ENCODE measurements at regions not wholly inside any gene's neighbourhood (a gene's known extent, or its start where the extent isn't known, plus 50 kb on each side); places are given as distances from the start of the nearest gene placed in this dataset.

- TF ChIP-seq, protein P1, sequence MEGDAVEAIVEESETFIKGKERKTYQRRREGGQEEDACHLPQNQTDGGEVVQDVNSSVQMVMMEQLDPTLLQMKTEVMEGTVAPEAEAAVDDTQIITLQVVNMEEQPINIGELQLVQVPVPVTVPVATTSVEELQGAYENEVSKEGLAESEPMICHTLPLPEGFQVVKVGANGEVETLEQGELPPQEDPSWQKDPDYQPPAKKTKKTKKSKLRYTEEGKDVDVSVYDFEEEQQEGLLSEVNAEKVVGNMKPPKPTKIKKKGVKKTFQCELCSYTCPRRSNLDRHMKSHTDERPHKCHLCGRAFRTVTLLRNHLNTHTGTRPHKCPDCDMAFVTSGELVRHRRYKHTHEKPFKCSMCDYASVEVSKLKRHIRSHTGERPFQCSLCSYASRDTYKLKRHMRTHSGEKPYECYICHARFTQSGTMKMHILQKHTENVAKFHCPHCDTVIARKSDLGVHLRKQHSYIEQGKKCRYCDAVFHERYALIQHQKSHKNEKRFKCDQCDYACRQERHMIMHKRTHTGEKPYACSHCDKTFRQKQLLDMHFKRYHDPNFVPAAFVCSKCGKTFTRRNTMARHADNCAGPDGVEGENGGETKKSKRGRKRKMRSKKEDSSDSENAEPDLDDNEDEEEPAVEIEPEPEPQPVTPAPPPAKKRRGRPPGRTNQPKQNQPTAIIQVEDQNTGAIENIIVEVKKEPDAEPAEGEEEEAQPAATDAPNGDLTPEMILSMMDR (IDR thresholded peaks at IDR 0.05; ENCODE audit: control extremely low read depth in 1 of 3, insufficient read depth in 1 of 3, low read depth in 1 of 3, low read length in 3 of 3): peak; percentile 87 to 99 (median 87)
- TF ChIP-seq ZNF274 (IDR thresholded peaks at IDR 0.05; ENCODE audit: borderline replicate concordance, extremely low read depth, low read length): no peak
- TF ChIP-seq JUND (IDR thresholded peaks at IDR 0.05; ENCODE audit: low read length): peak; percentile 46; the same call in 1 of the 2 replicates
- peak in 1 of 2 experiments; percentile 60; a peak in 1 of 3 replicates for TF ChIP-seq EP300 (IDR thresholded peaks at IDR 0.05; ENCODE audit: borderline replicate concordance in 1 of 2, low read depth in 2 of 2, low read length in 2 of 2)
- no peak for TF ChIP-seq POLR2AphosphoS5 (IDR thresholded peaks at IDR 0.05; ENCODE audit: low read depth, low read length)
- no peak for TF ChIP-seq POLR2A (IDR thresholded peaks at IDR 0.05; ENCODE audit: control extremely low read depth in 1 of 2, low read depth in 2 of 2, low read length in 2 of 2)
- no peak for TF ChIP-seq KDM1A (IDR thresholded peaks at IDR 0.05; ENCODE audit: borderline replicate concordance, low read length)
These were observed 61.9 kb downstream of the ADM start for GRCh38 chr11:10366568-10367331.
